Stomach (tissue), 8 donors: ENCODE measurements at regions not wholly inside any gene's neighbourhood (a gene's known extent, or its start where the extent isn't known, plus 50 kb on each side); places are given as distances from the start of the nearest gene placed in this dataset.

Experiments
- DNase-seq, 2 donors: peaks; one replicate each; pipeline versions ENCODE4 v3.0.0 to v3.0.0-alpha.2; 2013 to 2019
- H3K27ac ChIP-seq, 5 donors: fragments of 200-600 bp in 4 of 5; sonication (generic) in 4 of 5; one replicate each; pipeline ENCODE4 v1.5.1; 2013 to 2019; ENCODE audit warnings: mild to moderate bottlenecking in 1 of 5, moderate library complexity in 1 of 5
- H3K27me3 ChIP-seq, 3 donors: fragments of 200-600 bp; sonication (generic); one replicate each; pipeline ENCODE4 v1.5.1; 2017 to 2019; ENCODE audit warnings: mixed run types in 1 of 3
- H3K36me3 ChIP-seq, 4 donors: fragments of 200-600 bp; sonication (generic); 1 replicate in 3 of 4; 2 replicates in 1 of 4; pipeline ENCODE4 v1.5.1; 2016 to 2019
- H3K4me1 ChIP-seq, 4 donors: fragments of 200-600 bp; sonication (generic); one replicate each; pipeline ENCODE4 v1.5.1; 2016 to 2019
- H3K4me3 ChIP-seq, 4 donors: fragments of 200-600 bp; sonication (generic) in 3 of 4; one replicate each; pipeline ENCODE4 v1.5.1; 2016 to 2019; ENCODE audit warnings: mild to moderate bottlenecking in 1 of 4
- H3K9me3 ChIP-seq, 4 donors: fragments of 200-600 bp; sonication (generic); one replicate each; pipeline ENCODE4 v1.5.1; 2016 to 2019
- CTCF ChIP-seq, 7 experiments: fragments of 450-650 bp in 4 of 7; fragments of 200-600 bp in 3 of 7; sonication (generic) in 3 of 7; IDR thresholded peaks; one replicate each; pipeline ENCODE4 v1.5.1; 2016 to 2019; ENCODE audit warnings: antibody characterized with exemption in 7 of 7, control low read depth in 2 of 7, mild to moderate bottlenecking in 1 of 7
- EP300 ChIP-seq: sonication (generic); formaldehyde crosslinking; IDR thresholded peaks from one replicate; pipeline ENCODE4 v1.6.1; 2017; ENCODE audit warnings: antibody characterized with exemption
- POLR2A ChIP-seq, 4 donors: fragments of 450-650 bp; IDR thresholded peaks; one replicate each; pipeline ENCODE4 v1.6.1; 2016; ENCODE audit warnings: antibody characterized with exemption in 4 of 4, control low read depth in 2 of 4, mild to moderate bottlenecking in 1 of 4, moderate library complexity in 1 of 4
- POLR2AphosphoS5 ChIP-seq, 3 donors: sonication (generic); formaldehyde crosslinking; IDR thresholded peaks; one replicate each; pipeline ENCODE4 v1.6.1; 2016; ENCODE audit warnings: antibody characterized with exemption in 3 of 3
- WGBS, 5 donors: extraction: QIAGEN DNeasy Blood & Tissue Kit in 3 of 5; methylation state at CpG; one replicate each; pipeline versions ENCODE4 v1.1.5 to v1.1.7; 2013 to 2018; 5-methylcytosine and 5-hydroxymethylcytosine counted together
- intact Hi-C: fragments of 100-400 bp; cut with DNase I; formaldehyde crosslinking; loops from one replicate; pipeline ENCODE4 v1.15.1; 2023; ENCODE audit warnings: low total_unique reads
- donor health status: healthy with polysubstance abuse.
- donor health status: Bipolar disorder and iron deficiency.
- donor health status: healthy.

- H3K9me3 ChIP-seq: no peaks in the 10 kb centered on the region
- whole genome bisulfite sequencing, 5 donors: 88 to 100% (median 90%) methylated on average over 4 of the region's 4 CpGs
- no peaks in the 10 kb centered on the region for H3K27me3 ChIP-seq
- DNase-seq: no peak
- TF ChIP-seq POLR2A (IDR thresholded peaks at IDR 0.05) (no peak), POLR2AphosphoS5 (IDR thresholded peaks at IDR 0.05) (no peak), EP300 (no peak)
- H3K36me3 ChIP-seq: no peaks in the 10 kb centered on the region
- H3K4me3 ChIP-seq: no peak overlapping the region
- intact Hi-C loops: no loop called here
- H3K27ac ChIP-seq: no peak overlapping the region
- no peaks in the 10 kb centered on the region for H3K4me1 ChIP-seq
Measured at GRCh38 chr2:236397681-236398080, 133.5 kb upstream of the ASB18 start.

- intact Hi-C loops: no loop called here
- Histone ChIP-seq H3K27me3 (no peaks in the 10 kb centered on the region), H3K36me3 (no peaks in the 10 kb centered on the region)
Measured at GRCh38 chr2:236399409-236399808, 135.2 kb upstream of the ASB18 start.

GRCh38 chr2:236400046-236400574 is 135.9 kb upstream of the ASB18 start:
- intact Hi-C loops: no loop called here
- TF ChIP-seq CTCF (IDR thresholded peaks at IDR 0.05): no peak
- no peak for TF ChIP-seq POLR2AphosphoS5 (IDR thresholded peaks at IDR 0.05)
- TF ChIP-seq EP300: no peak
- TF ChIP-seq POLR2A (IDR thresholded peaks at IDR 0.05): no peak
- Histone ChIP-seq H3K4me3 (no peak overlapping the region), H3K27me3 (no peaks in the 10 kb centered on the region), H3K9me3 (no peaks in the 10 kb centered on the region), H3K4me1 (no peaks in the 10 kb centered on the region), H3K27ac (no peak overlapping the region), H3K36me3 (no peaks in the 10 kb centered on the region)
- DNase-seq: no peak
- WGBS, 5 donors: 92 to 96% (median 93%) methylated on average over 8 to 10 of the region's 10 CpGs

More at GRCh38 chr2:236399409-236399808, 135.2 kb upstream of the ASB18 start:
- Histone ChIP-seq H3K4me1 (no peaks in the 10 kb centered on the region), H3K4me3 (no peak overlapping the region), H3K9me3 (no peaks in the 10 kb centered on the region), H3K27ac (no peak overlapping the region)
- no peak for DNase-seq
- 90 to 97% (median 95%) methylated on average over 15 of the region's 15 CpGs for whole genome bisulfite sequencing, 5 donors
- TF ChIP-seq POLR2A (IDR thresholded peaks at IDR 0.05) (no peak), EP300 (no peak), CTCF (IDR thresholded peaks at IDR 0.05) (no peak), POLR2AphosphoS5 (IDR thresholded peaks at IDR 0.05) (no peak)

- intact Hi-C loops: no loop called here
- Histone ChIP-seq H3K27ac (no peak overlapping the region), H3K4me3 (no peak overlapping the region), H3K9me3 (no peaks in the 10 kb centered on the region), H3K27me3 (no peaks in the 10 kb centered on the region), H3K36me3 (no peaks in the 10 kb centered on the region), H3K4me1 (no peaks in the 10 kb centered on the region)
- TF ChIP-seq EP300 (no peak), CTCF (IDR thresholded peaks at IDR 0.05) (no peak), POLR2A (IDR thresholded peaks at IDR 0.05) (no peak), POLR2AphosphoS5 (IDR thresholded peaks at IDR 0.05) (no peak)
- no peak for DNase-seq
- WGBS, 5 donors: 88 to 95% (median 89%) methylated on average over 8 to 20 of the region's 20 CpGs
Measured at GRCh38 chr2:236400594-236401360, 136.6 kb upstream of the ASB18 start.
